CD14-positive monocyte (primary cell): ENCODE measurements at regions not wholly inside any gene's neighbourhood (a gene's known extent, or its start where the extent isn't known, plus 50 kb on each side); places are given as distances from the start of the nearest gene placed in this dataset.

Experiments
- DNase-seq, 3 donors: peaks; one replicate each; pipeline ENCODE4 v3.0.0-alpha.2; 2011 to 2022
- H2AFZ ChIP-seq: 2 replicates; pipeline ENCODE4 v1.6.0; 2012; ENCODE audit warnings: mild to moderate bottlenecking, low read depth, low read length, inconsistent platforms; ENCODE audit not compliant: insufficient read depth, poor library complexity, severe bottlenecking
- H3K27ac ChIP-seq, 2 donors: 1 replicate in 1 of 2; 2 replicates in 1 of 2; pipeline ENCODE4 v1.5.1; 2012 to 2013; ENCODE audit warnings: low read length in 2 of 2, control low read depth in 1 of 2, inconsistent platforms in 1 of 2, low read depth in 1 of 2, mild to moderate bottlenecking in 1 of 2
- H3K27me3 ChIP-seq, 2 donors: one replicate each; pipeline versions ENCODE4 v1.6.0 to v1.6.1; 2011 to 2013; ENCODE audit warnings: low read length in 2 of 2; ENCODE audit not compliant: control insufficient read depth in 2 of 2, insufficient read depth in 2 of 2
- H3K36me3 ChIP-seq, 2 donors: replicated peaks in 1 of 2; 1 replicate in 1 of 2; 2 replicates in 1 of 2; pipeline versions ENCODE4 v1.5.1 to v1.6.1; 2012 to 2013; ENCODE audit warnings: low read length in 2 of 2, control low read depth in 1 of 2, inconsistent platforms in 1 of 2, mild to moderate bottlenecking in 1 of 2; ENCODE audit not compliant: insufficient read depth in 2 of 2, control insufficient read depth in 1 of 2
- H3K4me1 ChIP-seq, 2 donors: 1 replicate in 1 of 2; 2 replicates in 1 of 2; pipeline versions ENCODE4 v1.5.1 to v1.6.1; 2012 to 2013; ENCODE audit warnings: low read length in 2 of 2, control low read depth in 1 of 2, inconsistent platforms in 1 of 2, mild to moderate bottlenecking in 1 of 2, moderate library complexity in 1 of 2; ENCODE audit not compliant: insufficient read depth in 2 of 2, control insufficient read depth in 1 of 2
- H3K4me2 ChIP-seq: replicated peaks from 2 replicates; pipeline ENCODE3; 2012; ENCODE audit warnings: low read length, moderate library complexity, mild to moderate bottlenecking; ENCODE audit not compliant: poor library complexity, severe bottlenecking; ENCODE audit errors: extremely low read depth
- H3K4me3 ChIP-seq, 3 experiments: fragments of 200-600 bp in 1 of 3; sonication (generic) in 1 of 3; replicated peaks in 1 of 3; 1 replicate in 2 of 3; 2 replicates in 1 of 3; pipeline ENCODE4 v1.5.1; 2011 to 2013; ENCODE audit warnings: low read length in 3 of 3, mild to moderate bottlenecking in 3 of 3, control low read depth in 2 of 3, low read depth in 2 of 3, inconsistent platforms in 1 of 3, moderate library complexity in 1 of 3
- H3K79me2 ChIP-seq: 2 replicates; pipeline ENCODE4 v1.6.0; 2012; ENCODE audit warnings: mild to moderate bottlenecking, control low read depth, inconsistent platforms, low read length, moderate library complexity; ENCODE audit not compliant: insufficient read depth
- H3K9ac ChIP-seq: 2 replicates; pipeline ENCODE4 v1.6.0; 2017; ENCODE audit warnings: low read length, mild to moderate bottlenecking; ENCODE audit not compliant: insufficient read depth, poor library complexity, severe bottlenecking
- H3K9me3 ChIP-seq, 2 donors: replicated peaks in 1 of 2; 1 replicate in 1 of 2; 2 replicates in 1 of 2; pipeline versions ENCODE4 v1.5.1 to v1.6.1; 2012 to 2013; ENCODE audit warnings: low read length in 2 of 2, control low read depth in 1 of 2; ENCODE audit not compliant: control insufficient read depth in 1 of 2, insufficient read depth in 1 of 2
- H4K20me1 ChIP-seq: 2 replicates; pipeline ENCODE4 v1.6.0; 2012; ENCODE audit warnings: mild to moderate bottlenecking, low read length, control low read depth, moderate library complexity; ENCODE audit not compliant: insufficient read depth
- H3K27ac Mint-ChIP-seq, 7 donors: one replicate each; pipeline ENCODE4 v1.8.0; 2020; ENCODE audit warnings: mild to moderate bottlenecking in 7 of 7, mixed read lengths in 7 of 7, moderate library complexity in 6 of 7, inconsistent platforms in 2 of 7
- H3K27me3 Mint-ChIP-seq, 3 donors: one replicate each; pipeline ENCODE4 v1.8.0; 2021 to 2022; ENCODE audit warnings: low read depth in 3 of 3, mild to moderate bottlenecking in 3 of 3, mixed read lengths in 3 of 3, moderate library complexity in 3 of 3, inconsistent platforms in 1 of 3
- H3K36me3 Mint-ChIP-seq, 2 donors: one replicate each; pipeline ENCODE4 v1.8.0; 2020; ENCODE audit warnings: mixed read lengths in 2 of 2, inconsistent platforms in 1 of 2, mild to moderate bottlenecking in 1 of 2
- H3K4me1 Mint-ChIP-seq: one replicate; pipeline ENCODE4 v1.8.0; 2020; ENCODE audit warnings: mild to moderate bottlenecking, mixed read lengths
- H3K4me3 Mint-ChIP-seq, 2 donors: one replicate each; pipeline ENCODE4 v1.8.0; 2020; ENCODE audit warnings: mild to moderate bottlenecking in 2 of 2, mixed read lengths in 2 of 2, moderate library complexity in 1 of 2
- H3K9me3 Mint-ChIP-seq, 7 donors: one replicate each; pipeline ENCODE4 v1.8.0; 2020 to 2022; ENCODE audit warnings: mixed read lengths in 7 of 7, mild to moderate bottlenecking in 6 of 7, moderate library complexity in 6 of 7, inconsistent platforms in 2 of 7
- CTCF ChIP-seq: fragments of 200-600 bp; IDR thresholded peaks from one replicate; pipeline ENCODE4 v1.8.0; 2022; ENCODE audit warnings: antibody characterized with exemption, mild to moderate bottlenecking
- WGBS: methylation state at CpG from one replicate; pipeline ENCODE4 v1.1.5; 2013; ENCODE audit warnings: missing lambda C conversion rate; ENCODE audit not compliant: insufficient coverage; 5-methylcytosine and 5-hydroxymethylcytosine counted together
- intact Hi-C, 2 donors: fragments of 100-400 bp; cut with micrococcal nuclease; formaldehyde crosslinking; loops; one replicate each; pipeline versions ENCODE4 v1.15.0 to v1.15.1; 2023

GRCh38 chr16:62516001-62516400 lies 479.8 kb upstream of the CDH8 start:
- no peaks in the 10 kb centered on the region for H4K20me1 ChIP-seq
- no peaks in the 10 kb centered on the region for H3K36me3 ChIP-seq
- H2AFZ ChIP-seq, result no peak overlapping the region
- no peaks in the 10 kb centered on the region for H3K4me1 ChIP-seq
- Mint-ChIP-seq H3K4me3 (no peak overlapping the region), H3K27ac (no peak overlapping the region), H3K4me1 (no peaks in the 10 kb centered on the region), H3K36me3 (no peaks in the 10 kb centered on the region), H3K27me3 (no peaks in the 10 kb centered on the region), H3K9me3 (peaks cover 0 to 5% (median 2%) of the 10 kb centered on the region in 7 donors)
- TF ChIP-seq CTCF, result no peak
- no CpG with 5 or more reads among the region's 1 CpG for WGBS
- no peak overlapping the region for H3K9ac ChIP-seq
- no peak for DNase-seq
- no peak overlapping the region for H3K4me2 ChIP-seq
- intact Hi-C loops, result no loop called here
- no peak overlapping the region for H3K4me3 ChIP-seq
- no peaks in the 10 kb centered on the region for H3K9me3 ChIP-seq
- no peaks in the 10 kb centered on the region for H3K27me3 ChIP-seq
- H3K79me2 ChIP-seq, result no peaks in the 10 kb centered on the region
- no peak overlapping the region for H3K27ac ChIP-seq

- H4K20me1 ChIP-seq, result no peaks in the 10 kb centered on the region
- no peak overlapping the region for H3K27ac ChIP-seq
- H3K4me1 Mint-ChIP-seq, result no peaks in the 10 kb centered on the region
- H3K9me3 Mint-ChIP-seq, result peaks cover 0 to 12% (median 2%) of the 10 kb centered on the region in 7 donors
- peaks cover 0 to 7% of the 10 kb centered on the region in 2 donors for H3K9me3 ChIP-seq
- H3K27me3 ChIP-seq, result no peaks in the 10 kb centered on the region
- TF ChIP-seq CTCF, result no peak
- H3K4me3 ChIP-seq, result no peak overlapping the region
- H3K4me1 ChIP-seq, result no peaks in the 10 kb centered on the region
- H3K4me2 ChIP-seq, result no peak overlapping the region
- H3K36me3 Mint-ChIP-seq, result no peaks in the 10 kb centered on the region
- intact Hi-C loops, result no loop called here
- H3K27me3 Mint-ChIP-seq, result no peaks in the 10 kb centered on the region
- H3K27ac Mint-ChIP-seq, result no peak overlapping the region
- H3K9ac ChIP-seq, result no peak overlapping the region
- H3K79me2 ChIP-seq, result no peaks in the 10 kb centered on the region
- DNase-seq, result no peak
- no CpG with 5 or more reads among the region's 3 CpGs for WGBS
- no peak overlapping the region for H3K4me3 Mint-ChIP-seq
- H3K36me3 ChIP-seq, result no peaks in the 10 kb centered on the region
- H2AFZ ChIP-seq, result no peak overlapping the region
Observed at GRCh38 chr16:62503073-62503472, 466.8 kb upstream of the CDH8 start.
